HEK293 (cell line): ENCODE measurements at regions not wholly inside any gene's neighbourhood (a gene's known extent, or its start where the extent isn't known, plus 50 kb on each side); places are given as distances from the start of the nearest gene placed in this dataset.
"Not testable (repeated sequence)": the region's sequence is repeated elsewhere in the genome, so short reads cannot be mapped to it uniquely, and the experiment has no call there.

ENCODE experiments used
- CTCF ChIA-PET: fragments of 350-600 bp; formaldehyde crosslinking; extraction: SDS; loops from one replicate; lab custom pipeline; 2021; ENCODE audit warnings: antibody characterized with exemption; lab: Yijun Ruan, JAX
- POLR2A ChIA-PET: fragments of 300-600 bp; formaldehyde crosslinking; extraction: SDS; loops from one replicate; lab custom pipeline; 2020; ENCODE audit warnings: antibody characterized with exemption, inconsistent platforms; lab: Yijun Ruan, JAX
- H3K27ac ChIP-seq: fragments of 200-500 bp; sonication (Bioruptor generic); 2 replicates; pipeline ENCODE4 v1.5.1; 2014; ENCODE audit warnings: low read depth, low read length, control low read depth, inconsistent platforms; ENCODE audit errors: extremely low read depth
- H3K36me3 ChIP-seq, 2 experiments: fragments of 200-500 bp in 1 of 2; sonication (Bioruptor generic) in 1 of 2; 1 replicate in 1 of 2; 2 replicates in 1 of 2; pipeline ENCODE4 v1.5.1; 2014 to 2017; ENCODE audit warnings: inconsistent platforms in 2 of 2, low read length in 2 of 2; ENCODE audit not compliant: control insufficient read depth in 2 of 2, insufficient read depth in 1 of 2
- H3K4me1 ChIP-seq: fragments of 200-500 bp; sonication (Bioruptor generic); 2 replicates; pipeline ENCODE4 v1.5.1; 2014; ENCODE audit warnings: mild to moderate bottlenecking, low read length, inconsistent platforms; ENCODE audit not compliant: control insufficient read depth, insufficient read depth
- H3K4me3 ChIP-seq: 2 replicates; pipeline ENCODE4 v1.5.1; 2011; ENCODE audit warnings: low read depth, mild to moderate bottlenecking, control low read depth, low read length, moderate library complexity
- H3K9me3 ChIP-seq: fragments of 200-500 bp; sonication (Bioruptor generic); 2 replicates; pipeline ENCODE4 v1.5.1; 2014; ENCODE audit warnings: low read depth, low read length, inconsistent platforms; ENCODE audit not compliant: control insufficient read depth, insufficient read depth
- GLIS1 ChIP-seq: fragments of 450-650 bp; formaldehyde crosslinking; IDR thresholded peaks from 2 replicates; pipeline ENCODE4 v1.5.1; 2016; ENCODE audit warnings: missing biosample characterization, missing genetic modification characterization
- KLF8 ChIP-seq: fragments of 450-650 bp; formaldehyde crosslinking; IDR thresholded peaks from 2 replicates; pipeline ENCODE4 v1.5.1; 2016; ENCODE audit warnings: missing biosample characterization, missing genetic modification characterization
- SETDB1 ChIP-seq: IDR thresholded peaks from one replicate; pipeline ENCODE4 v1.6.1; 2017; ENCODE audit warnings: mild to moderate bottlenecking, low read length, moderate library complexity, mixed read lengths; ENCODE audit not compliant: insufficient read length
- TRIM28 ChIP-seq: IDR thresholded peaks from 2 replicates; pipeline ENCODE4 v1.6.1; 2011; ENCODE audit warnings: low read length, control low read depth, borderline replicate concordance
- ZBTB17 ChIP-seq: fragments of 450-650 bp; formaldehyde crosslinking; IDR thresholded peaks from 2 replicates; pipeline ENCODE4 v1.5.1; 2016; ENCODE audit warnings: missing biosample characterization, missing genetic modification characterization
- ZBTB48 ChIP-seq: fragments of 450-650 bp; formaldehyde crosslinking; IDR thresholded peaks from 2 replicates; pipeline ENCODE4 v1.5.1; 2016; ENCODE audit warnings: missing biosample characterization, missing genetic modification characterization
- ZBTB7A ChIP-seq: fragments of 450-650 bp; formaldehyde crosslinking; IDR thresholded peaks from 2 replicates; pipeline ENCODE4 v1.5.1; 2016; ENCODE audit warnings: low read depth, missing biosample characterization, missing genetic modification characterization
- ZFP3 ChIP-seq: fragments of 450-650 bp; formaldehyde crosslinking; IDR thresholded peaks from 2 replicates; pipeline ENCODE4 v1.5.1; 2016; ENCODE audit warnings: low read depth, missing biosample characterization, missing genetic modification characterization
- ZFP37 ChIP-seq: fragments of 450-650 bp; formaldehyde crosslinking; IDR thresholded peaks from 2 replicates; pipeline ENCODE4 v1.5.1; 2016; ENCODE audit warnings: missing biosample characterization, missing genetic modification characterization
- ZNF132 ChIP-seq: fragments of 450-650 bp; formaldehyde crosslinking; IDR thresholded peaks from 2 replicates; pipeline ENCODE4 v1.5.1; 2017; ENCODE audit warnings: missing biosample characterization, missing genetic modification characterization, borderline replicate concordance
- ZNF133 ChIP-seq: fragments of 450-650 bp; formaldehyde crosslinking; IDR thresholded peaks from 2 replicates; pipeline ENCODE4 v1.5.1; 2016; ENCODE audit warnings: missing biosample characterization, missing genetic modification characterization
- ZNF148 ChIP-seq: fragments of 450-650 bp; formaldehyde crosslinking; IDR thresholded peaks from 2 replicates; pipeline ENCODE4 v1.5.0; 2017; ENCODE audit warnings: missing biosample characterization, missing genetic modification characterization, borderline replicate concordance
- ZNF174 ChIP-seq: fragments of 450-650 bp; formaldehyde crosslinking; IDR thresholded peaks from 2 replicates; pipeline ENCODE4 v1.5.0; 2017; ENCODE audit warnings: missing biosample characterization, mild to moderate bottlenecking, missing genetic modification characterization
- ZNF274 ChIP-seq, 2 experiments: fragments of 200-500 bp in 1 of 2; fragments of 450-650 bp in 1 of 2; sonication (Bioruptor generic) in 1 of 2; formaldehyde crosslinking in 1 of 2; IDR thresholded peaks; 2 replicates each; pipeline versions ENCODE4 v1.5.1 to v1.6.1; 2014 to 2016; ENCODE audit warnings: borderline replicate concordance in 1 of 2, inconsistent platforms in 1 of 2, low read length in 1 of 2, missing biosample characterization in 1 of 2, missing genetic modification characterization in 1 of 2
- ZNF335 ChIP-seq: fragments of 450-650 bp; formaldehyde crosslinking; conservative IDR thresholded peaks from 2 replicates; pipeline ENCODE4 v1.5.1; 2016; ENCODE audit warnings: missing biosample characterization, missing genetic modification characterization
- ZNF391 ChIP-seq: fragments of 450-650 bp; formaldehyde crosslinking; IDR thresholded peaks from 2 replicates; pipeline ENCODE4 v1.5.1; 2016; ENCODE audit warnings: low read depth, missing biosample characterization, missing genetic modification characterization, borderline replicate concordance
- ZNF48 ChIP-seq: fragments of 450-650 bp; formaldehyde crosslinking; IDR thresholded peaks from 2 replicates; pipeline ENCODE4 v1.5.1; 2016; ENCODE audit warnings: missing biosample characterization, missing genetic modification characterization
- ZNF544 ChIP-seq: fragments of 450-650 bp; formaldehyde crosslinking; IDR thresholded peaks from 2 replicates; pipeline ENCODE4 v1.5.0; 2017; ENCODE audit warnings: missing biosample characterization, missing genetic modification characterization
- ZNF600 ChIP-seq: fragments of 450-650 bp; formaldehyde crosslinking; IDR thresholded peaks from 2 replicates; pipeline ENCODE4 v1.5.1; 2016; ENCODE audit warnings: missing biosample characterization, missing genetic modification characterization
- ZNF623 ChIP-seq: fragments of 450-650 bp; formaldehyde crosslinking; IDR thresholded peaks from 2 replicates; pipeline ENCODE4 v1.5.1; 2016; ENCODE audit warnings: missing biosample characterization, missing genetic modification characterization
- ZNF654 ChIP-seq: fragments of 450-650 bp; formaldehyde crosslinking; IDR thresholded peaks from 2 replicates; pipeline ENCODE4 v1.5.1; 2016; ENCODE audit warnings: low read depth, missing biosample characterization, missing genetic modification characterization
- ZNF670 ChIP-seq: fragments of 450-650 bp; formaldehyde crosslinking; IDR thresholded peaks from 2 replicates; pipeline ENCODE4 v1.5.1; 2016; ENCODE audit warnings: missing biosample characterization, missing genetic modification characterization, low read depth
- ZNF707 ChIP-seq: fragments of 450-650 bp; formaldehyde crosslinking; IDR thresholded peaks from 2 replicates; pipeline ENCODE4 v1.5.1; 2016; ENCODE audit warnings: missing biosample characterization, missing genetic modification characterization
- ZNF747 ChIP-seq: fragments of 450-650 bp; formaldehyde crosslinking; IDR thresholded peaks from 2 replicates; pipeline ENCODE4 v1.5.1; 2016; ENCODE audit warnings: missing biosample characterization, missing genetic modification characterization
- ZNF830 ChIP-seq: fragments of 450-650 bp; IDR thresholded peaks from 2 replicates; pipeline ENCODE4 v1.5.0; 2018; ENCODE audit warnings: missing biosample characterization, missing genetic modification characterization, low read depth, mild to moderate bottlenecking, moderate library complexity

- no peak for TF ChIP-seq ZNF747 (tag by site-specific recombination)
Measured at GRCh38 chrX:26762253-26762652, 546.3 kb downstream of the MAGEB5 start (continued).

- CTCF ChIA-PET, H3K36me3 ChIP-seq, POLR2A ChIA-PET, H3K9me3 ChIP-seq, H3K4me3 ChIP-seq, H3K4me1 ChIP-seq, H3K27ac ChIP-seq: not testable (repeated sequence)
Measured at GRCh38 chrX:26755760-26756159, 539.8 kb downstream of the MAGEB5 start.

- ChIA-PET POLR2A (no interaction called here), CTCF (no interaction called here)
- Histone ChIP-seq H3K36me3 (no peaks in the 10 kb centered on the region), H3K4me1 (no peaks in the 10 kb centered on the region), H3K9me3 (no peaks in the 10 kb centered on the region), H3K4me3 (no peak overlapping the region), H3K27ac (no peak overlapping the region)
- TF ChIP-seq TRIM28, result no peak
- TF ChIP-seq ZNF830 (tag by site-specific recombination), result no peak
- no peak for TF ChIP-seq ZNF600 (tag by site-specific recombination)
- no peak for TF ChIP-seq ZNF544 (tag by site-specific recombination)
- TF ChIP-seq ZNF174 (tag by site-specific recombination), result no peak
- no peak for TF ChIP-seq ZBTB48 (tag by site-specific recombination)
Measured at GRCh38 chrX:26747877-26748276, 531.9 kb downstream of the MAGEB5 start.

- Histone ChIP-seq H3K36me3 (no peaks in the 10 kb centered on the region), H3K27ac (no peak overlapping the region), H3K4me3 (no peak overlapping the region), H3K9me3 (no peaks in the 10 kb centered on the region), H3K4me1 (no peaks in the 10 kb centered on the region)
- no peak for TF ChIP-seq ZBTB7A
- no peak for TF ChIP-seq ZNF133
- no peak for TF ChIP-seq ZNF654 (tag by site-specific recombination)
- TF ChIP-seq SETDB1, result no peak
- TF ChIP-seq ZNF670 (tag by site-specific recombination), result no peak
- no peak for TF ChIP-seq ZNF623 (tag by site-specific recombination)
- TF ChIP-seq ZBTB17 (tag by site-specific recombination), result no peak
- TF ChIP-seq ZFP3 (tag by site-specific recombination), result no peak
- TF ChIP-seq ZNF148 (tag by site-specific recombination), result no peak
- no peak for TF ChIP-seq GLIS1 (tag by site-specific recombination)
- TF ChIP-seq ZNF335, result no peak
- no peak for TF ChIP-seq ZFP37 (tag by site-specific recombination)
- TF ChIP-seq ZNF391, result no peak
- TF ChIP-seq KLF8, result no peak
- TF ChIP-seq ZNF48 (tag by site-specific recombination), result no peak
- TF ChIP-seq ZNF707 (tag by site-specific recombination), result no peak
- no peak for TF ChIP-seq ZNF274 (IDR thresholded peaks at IDR 0.05; ENCODE audit: low read length)
- TF ChIP-seq ZNF274 (tag by site-specific recombination; IDR thresholded peaks at IDR 0.05; ENCODE audit: borderline replicate concordance), result no peak
- no peak for TF ChIP-seq ZNF132
- ChIA-PET CTCF (no interaction called here), POLR2A (no interaction called here)
Measured at GRCh38 chrX:26722666-26723428, 506.9 kb downstream of the MAGEB5 start.
